GOT3 (cell line): ENCODE measurements at regions not wholly inside any gene's neighbourhood (a gene's known extent, or its start where the extent isn't known, plus 50 kb on each side); places are given as distances from the start of the nearest gene placed in this dataset.

ENCODE experiments used
- DNase-seq: peaks from one replicate; lab custom pipeline; 2025; ENCODE audit warnings: mixed read lengths; lab: John Stamatoyannopoulos, UW

DNA sequence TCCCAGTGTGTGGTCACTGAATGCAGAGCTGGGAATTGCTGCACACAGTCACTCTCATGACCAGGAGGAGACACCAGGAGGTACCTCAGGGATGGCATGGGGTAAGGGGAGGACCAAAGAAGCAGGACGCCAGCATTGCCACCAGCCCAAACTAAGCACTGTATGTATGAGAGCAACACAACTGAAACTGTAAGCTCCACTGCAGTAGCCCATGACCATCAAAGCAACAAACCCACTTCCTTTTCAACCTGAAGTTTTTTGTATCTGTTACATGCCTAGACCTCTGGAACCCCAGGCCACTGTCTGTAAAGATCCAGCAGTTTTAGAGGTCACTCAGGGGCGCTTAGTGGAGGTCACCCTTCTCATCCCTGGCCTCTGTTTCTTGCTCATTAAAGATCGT lies 164.3 kb downstream of the SETD4 start:
- no peak for DNase-seq

DNA sequence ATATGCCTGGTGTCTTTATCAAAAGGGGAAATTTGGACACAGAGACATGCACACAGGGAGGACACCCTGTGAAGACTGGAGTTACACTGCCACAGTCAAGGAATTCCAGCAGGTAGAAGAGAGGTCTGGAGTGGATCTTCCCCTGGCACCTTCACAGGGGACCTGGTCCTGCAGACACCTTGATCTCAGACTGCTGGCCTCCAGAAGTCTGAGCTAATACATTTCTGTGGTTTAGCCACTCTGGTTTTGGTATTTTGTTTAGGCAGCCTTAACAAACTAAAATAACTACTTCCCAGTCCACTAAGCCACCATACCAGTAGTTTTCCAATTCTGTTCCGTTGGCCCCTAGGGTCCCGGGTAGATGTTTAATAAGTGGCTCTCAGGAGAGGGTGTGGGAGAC lies 164.7 kb downstream of the SETD4 start:
- DNase-seq: no peak

DNA sequence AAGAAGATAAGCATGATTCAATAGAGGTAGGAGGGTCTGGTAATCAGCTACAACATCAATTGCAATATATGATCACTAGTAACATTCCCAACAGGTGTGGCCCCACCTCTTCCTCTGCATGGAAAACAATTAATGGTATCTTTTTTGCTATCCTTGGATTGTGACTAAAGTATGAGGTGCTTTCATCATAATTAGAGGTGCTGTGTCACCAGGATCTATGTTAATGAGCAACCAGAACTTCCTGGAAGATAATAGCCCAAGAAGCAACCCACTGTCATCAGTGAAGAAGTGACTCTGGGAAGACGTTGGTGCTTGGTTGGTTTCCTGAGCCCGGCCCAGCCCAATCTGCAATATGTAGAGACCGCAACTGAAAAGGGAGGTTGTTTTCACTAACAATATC lies 167.2 kb downstream of the SETD4 start:
- no peak for DNase-seq

DNA sequence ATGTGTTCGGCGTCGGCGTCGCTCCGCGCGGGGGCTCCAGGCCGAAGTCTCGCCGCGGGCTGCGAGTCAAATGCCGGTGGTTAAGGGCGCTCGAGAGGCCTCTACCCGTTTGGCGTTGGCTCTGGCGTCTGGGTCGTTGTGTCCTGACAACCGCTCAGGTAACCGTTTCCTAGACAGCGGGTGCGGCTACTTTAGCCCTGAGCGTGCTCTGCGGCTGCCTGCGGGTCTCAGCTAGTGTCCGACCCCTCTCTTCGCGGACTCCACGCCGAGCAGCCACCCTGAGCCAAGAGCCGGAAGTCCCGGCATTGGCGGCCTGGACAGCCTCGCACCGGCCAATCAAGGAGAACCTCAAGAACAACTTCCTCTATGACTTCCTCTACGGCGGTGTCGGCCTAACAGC lies 173.4 kb downstream of the SETD4 start:
- no peak for DNase-seq

DNA sequence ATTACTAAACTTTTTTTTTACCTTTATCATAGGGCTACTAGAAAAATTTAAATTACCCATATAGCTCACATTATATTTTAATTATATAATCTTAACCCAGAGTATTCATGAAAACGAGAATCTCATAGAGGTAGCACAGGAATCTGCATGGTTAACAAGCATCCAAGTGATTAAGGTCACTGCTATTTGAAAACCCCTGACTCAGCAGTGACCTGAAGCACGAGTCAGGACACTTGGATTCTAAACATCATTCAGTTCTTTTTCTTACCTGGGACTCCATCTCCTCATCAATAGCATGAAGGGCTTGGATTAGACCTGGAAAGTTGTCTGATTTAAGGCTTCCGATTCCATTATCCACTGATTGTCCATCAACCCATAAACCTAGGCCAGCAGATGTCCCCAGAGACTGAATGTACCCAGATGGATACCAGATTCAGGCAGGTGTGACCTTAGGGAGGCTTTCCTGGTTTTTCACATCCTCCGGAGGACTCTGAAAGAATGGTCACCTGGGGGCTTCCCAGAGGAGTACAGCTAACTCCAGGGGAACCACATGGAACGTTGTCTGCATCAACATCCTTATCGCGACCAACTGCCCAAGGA lies 174.3 kb downstream of the SETD4 start:
- no peak for DNase-seq

DNA sequence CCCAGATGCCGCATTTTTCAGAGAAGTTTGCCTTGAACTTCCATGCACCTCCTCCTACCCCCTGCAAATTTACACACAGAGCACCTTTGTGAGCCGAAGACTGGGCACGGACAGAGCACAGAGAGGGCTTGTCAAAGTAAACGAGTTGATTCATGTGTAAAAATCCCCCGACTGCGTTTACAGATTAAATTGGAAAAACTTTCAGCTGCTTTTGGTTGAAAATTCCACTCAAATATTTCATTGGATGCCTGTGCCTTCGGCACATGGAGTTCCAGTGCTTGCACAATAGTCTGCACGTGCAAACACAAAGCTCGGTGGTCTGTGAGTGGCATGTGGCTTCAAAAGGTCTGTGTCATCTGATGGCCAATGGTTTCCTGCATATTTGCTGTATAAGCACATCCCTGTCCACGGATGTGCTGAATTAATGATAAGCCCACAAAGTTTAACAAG lies 177.5 kb downstream of the SETD4 start:
- DNase-seq: no peak

DNA sequence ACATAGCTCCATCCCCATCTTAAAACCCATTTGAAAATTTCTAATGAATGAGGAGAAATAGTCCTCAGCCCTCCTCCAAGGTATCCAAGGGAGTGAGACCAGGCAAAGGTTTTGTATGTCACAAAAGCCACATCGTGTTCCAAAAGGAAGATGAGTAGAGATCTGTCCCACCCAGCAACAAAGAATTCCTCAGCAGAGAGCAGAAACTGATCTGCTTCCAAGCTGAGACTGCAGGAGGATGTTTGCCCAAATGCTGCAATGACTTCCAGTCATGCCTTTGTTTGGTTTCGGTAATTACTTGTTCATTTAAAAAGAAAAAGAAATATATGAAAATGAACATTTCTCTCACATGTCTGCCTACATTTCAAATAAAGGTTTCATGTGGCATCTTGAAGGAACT lies 186.9 kb downstream of the SETD4 start:
- no peak for DNase-seq

DNA sequence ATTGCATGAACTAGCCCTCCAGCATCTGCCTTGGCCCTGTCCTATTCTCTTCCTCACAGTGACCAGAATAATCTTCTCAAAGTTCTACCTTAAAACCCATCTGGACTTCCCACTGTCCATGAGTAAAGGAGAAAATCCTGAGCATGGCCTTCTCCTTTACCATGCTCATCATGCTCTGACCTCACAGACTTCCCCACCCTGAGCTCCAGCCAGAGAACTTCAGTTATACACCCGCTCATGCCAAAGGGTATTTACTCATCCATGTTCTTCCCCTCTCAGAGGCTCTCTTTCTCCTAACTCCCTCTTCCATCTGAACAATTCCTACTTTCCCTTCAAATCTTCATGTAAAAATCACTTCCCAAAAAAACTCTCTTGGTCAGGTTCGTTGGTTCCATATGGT lies 188.4 kb downstream of the SETD4 start:
- no peak for DNase-seq

DNA sequence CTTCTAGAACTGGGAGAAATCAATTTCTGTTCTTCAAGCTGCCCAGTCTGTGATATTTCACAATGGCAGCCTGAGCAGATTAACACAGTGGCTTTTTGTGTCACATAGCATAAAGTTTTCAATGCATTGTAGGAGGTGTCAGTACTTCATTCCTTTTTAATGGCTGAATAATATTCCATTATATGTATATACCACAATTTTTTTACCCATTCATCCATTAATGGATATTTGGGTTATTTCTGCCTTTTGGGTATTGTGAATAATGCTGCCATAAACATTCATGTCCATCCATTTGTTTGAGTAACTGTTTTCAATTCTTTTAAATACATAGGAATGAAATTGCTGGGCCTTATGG lies 191.5 kb downstream of the SETD4 start:
- DNase-seq: no peak

DNA sequence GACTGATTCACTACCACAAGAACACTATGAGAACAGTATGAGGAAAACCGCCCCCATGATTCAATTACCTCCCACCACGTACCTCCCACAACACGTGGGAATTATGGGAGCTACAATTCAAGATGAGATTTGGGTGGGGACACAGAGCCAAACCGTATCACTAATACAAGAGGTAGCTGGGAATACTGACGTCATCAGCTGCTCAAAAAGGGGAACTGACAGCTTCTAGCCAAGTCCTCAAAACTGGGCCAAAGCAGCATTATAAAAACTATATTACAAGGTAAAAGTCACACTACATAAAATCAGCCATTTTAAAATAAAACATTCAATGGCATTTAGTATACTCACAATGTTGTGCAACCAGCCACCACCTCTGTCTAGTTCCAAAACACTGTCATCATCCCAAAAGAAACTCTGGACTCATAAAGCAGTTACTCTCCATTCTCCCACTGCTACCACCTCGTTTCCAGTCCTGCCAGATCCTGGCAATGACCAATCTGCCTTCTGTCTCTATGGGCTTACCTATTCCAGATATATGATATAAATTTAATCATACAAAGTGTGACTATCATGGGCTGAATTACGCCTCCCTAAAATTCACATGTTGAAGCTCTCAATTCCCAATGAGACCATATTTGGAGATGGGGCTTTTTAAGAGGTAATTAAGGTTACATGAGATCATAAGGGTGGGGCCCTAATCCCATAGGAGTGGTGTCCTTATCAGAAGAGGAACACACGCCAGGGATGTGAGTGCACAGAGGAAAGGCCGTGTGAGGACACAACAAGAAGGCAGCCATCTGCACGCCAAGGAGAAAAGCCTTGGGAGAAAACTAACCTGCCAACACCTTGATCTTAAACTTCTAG lies 192.1 kb downstream of the SETD4 start:
- no peak for DNase-seq

DNA sequence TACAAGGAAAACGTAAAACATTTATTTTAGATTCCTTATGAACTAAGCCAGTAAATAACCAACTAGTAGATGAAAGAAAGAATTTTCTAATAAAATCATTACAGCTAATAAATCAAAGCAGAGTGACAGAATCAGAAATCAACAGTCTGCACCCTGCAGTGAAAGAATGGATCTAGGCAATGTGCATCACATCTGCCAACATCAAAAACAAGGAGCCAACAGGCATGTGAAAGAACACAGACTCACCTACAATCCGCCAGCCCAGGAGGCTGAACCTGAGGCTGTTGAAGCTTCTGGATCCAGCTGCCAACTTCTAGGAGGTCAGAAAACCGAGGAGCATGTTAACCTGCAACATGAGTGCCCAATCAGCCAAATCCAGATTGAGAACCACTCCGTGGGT lies 196.3 kb downstream of the SETD4 start:
- no peak for DNase-seq

DNA sequence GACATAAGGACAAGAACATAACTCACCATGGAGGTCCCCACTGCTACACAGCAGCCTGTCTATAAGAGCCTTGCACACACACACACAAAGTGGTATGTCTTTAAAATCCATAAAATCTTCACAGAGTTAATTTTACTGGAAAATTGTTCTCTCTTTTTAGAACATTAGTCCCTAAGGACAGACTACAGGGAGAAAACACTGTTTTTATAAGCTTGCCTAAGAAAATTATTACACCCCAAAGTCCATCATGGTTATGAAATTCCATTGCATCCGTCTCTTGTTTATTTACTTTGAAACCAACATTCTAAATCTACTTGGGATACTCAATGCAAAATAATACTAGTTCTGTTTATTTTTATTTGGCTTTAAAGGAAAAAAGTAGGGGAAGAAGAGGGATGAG lies 197.4 kb downstream of the SETD4 start:
- DNase-seq: no peak

DNA sequence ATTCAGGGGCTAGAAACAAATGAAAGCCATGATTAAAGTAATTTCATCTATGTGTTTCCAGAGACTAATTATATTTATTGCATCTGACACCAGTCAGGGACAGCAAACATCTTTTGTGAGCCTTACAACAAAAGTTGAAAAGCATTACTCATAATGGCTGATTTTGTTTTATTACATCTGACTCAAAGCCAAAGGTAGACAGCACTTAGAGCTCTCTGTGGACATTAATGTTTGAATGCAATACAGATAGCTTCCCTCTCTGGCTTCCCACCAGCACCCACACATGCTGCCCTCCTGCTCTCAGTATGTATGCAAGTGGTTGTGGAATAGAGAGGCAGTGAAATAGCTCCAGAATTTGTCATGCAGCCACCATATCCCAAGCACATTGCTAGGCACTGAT lies 198.7 kb downstream of the SETD4 start:
- DNase-seq: no peak

DNA sequence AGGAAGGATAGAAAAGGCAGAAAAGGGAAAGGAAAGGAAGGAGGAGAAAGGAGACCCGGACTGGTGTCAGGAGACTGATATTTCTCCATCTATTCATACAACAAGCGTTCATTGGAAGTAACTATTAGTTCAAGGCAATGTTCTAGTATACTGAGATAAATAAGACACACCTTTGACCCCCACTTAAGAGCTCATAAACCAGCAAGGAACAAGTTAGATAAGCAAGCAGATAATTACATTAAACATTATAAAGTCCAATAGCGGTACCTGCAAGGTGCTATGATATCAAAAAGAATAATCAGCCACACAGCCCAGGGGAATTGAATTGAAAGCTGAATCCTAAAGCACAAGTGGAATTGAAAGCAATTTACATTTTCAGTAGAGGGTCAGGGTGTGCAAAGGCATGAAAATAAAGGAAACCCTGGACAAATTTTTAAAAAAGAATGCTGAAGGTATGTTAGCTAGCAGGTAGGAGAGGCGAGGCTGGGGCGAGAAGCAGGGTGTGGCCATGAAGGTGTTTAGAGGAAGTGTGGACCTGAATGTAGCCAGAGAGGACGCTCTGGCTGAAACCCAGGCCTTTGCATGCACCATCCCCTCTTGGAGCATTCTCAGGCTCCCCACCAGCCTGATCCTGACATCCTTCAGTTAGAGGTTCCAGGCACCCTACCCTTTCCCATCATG lies 200.0 kb downstream of the SETD4 start:
- DNase-seq: no peak

DNA sequence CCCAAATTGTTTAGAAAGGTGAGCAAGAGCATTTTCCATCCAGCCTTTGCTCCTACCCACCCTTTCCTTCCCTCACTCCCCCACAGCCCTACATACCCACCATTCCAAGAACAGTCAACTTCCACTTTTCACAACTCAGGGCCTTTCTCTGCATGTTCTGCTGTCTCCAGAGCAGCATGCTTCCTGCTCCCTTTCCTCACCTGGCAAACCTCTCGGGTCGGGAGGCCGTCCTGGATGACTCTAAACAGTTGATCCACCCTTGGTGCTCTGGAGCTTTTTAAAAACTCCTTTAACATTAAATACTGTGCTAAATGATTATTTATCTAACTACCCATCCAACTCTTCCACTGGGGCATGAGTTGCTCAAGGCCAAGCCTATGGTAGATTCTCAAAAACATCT lies 200.6 kb downstream of the SETD4 start:
- DNase-seq: no peak

DNA sequence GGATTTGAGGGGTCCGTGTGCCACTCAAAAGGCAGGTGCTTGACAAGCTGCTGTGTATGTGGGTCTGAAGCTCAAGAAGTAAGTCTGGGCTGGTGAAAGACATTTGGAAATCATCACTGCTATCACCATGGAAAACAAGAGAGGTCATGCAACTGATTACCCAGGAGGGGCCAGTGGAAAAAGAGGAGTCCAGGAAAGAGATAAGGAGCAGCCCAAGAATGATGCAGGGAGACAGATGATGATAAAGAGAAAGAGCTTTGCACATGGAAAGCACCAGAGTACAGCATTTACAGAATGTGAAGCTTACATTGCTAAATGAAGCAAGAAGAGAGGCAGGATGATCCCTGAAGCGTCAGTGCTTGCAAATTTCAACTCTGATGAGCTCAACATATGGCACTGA lies 203.2 kb downstream of the SETD4 start:
- no peak for DNase-seq

DNA sequence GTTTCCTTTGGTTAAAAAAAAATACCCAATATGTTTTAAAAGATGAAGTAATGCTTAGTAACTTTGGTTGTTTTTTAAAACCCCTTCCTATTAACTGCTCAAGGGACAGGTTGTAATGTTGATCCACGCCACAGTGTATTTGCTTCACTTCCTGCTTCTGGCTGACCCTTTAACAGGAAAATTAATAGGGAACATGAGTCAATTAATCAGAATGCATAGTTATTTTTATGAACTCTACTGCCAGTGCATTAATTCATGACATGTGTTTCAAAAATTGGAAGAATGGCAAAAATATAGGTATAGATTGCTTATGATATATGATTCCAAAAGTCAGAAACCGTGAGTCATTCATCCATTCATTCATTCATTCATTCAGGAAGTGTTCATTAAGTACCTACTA lies 204.8 kb downstream of the SETD4 start:
- no peak for DNase-seq

DNA sequence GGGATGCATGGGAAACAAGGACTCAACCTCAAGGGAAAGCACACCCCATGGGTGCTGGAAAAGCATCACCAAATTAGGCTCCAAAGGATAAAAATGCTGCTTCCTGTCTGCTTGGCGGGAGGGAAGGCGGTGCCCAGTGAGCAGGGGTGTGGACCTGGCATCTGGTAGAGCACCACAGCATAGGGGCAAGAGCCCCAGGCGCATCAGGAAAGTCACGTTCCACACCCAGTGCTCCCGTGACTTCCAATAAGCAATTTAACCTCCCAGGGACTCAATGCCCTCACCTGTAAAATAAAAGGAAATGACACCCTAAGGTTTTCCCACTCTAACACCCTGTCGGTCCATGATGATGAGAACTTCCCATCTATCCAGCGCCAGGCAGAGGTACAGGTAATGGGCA lies 206.0 kb downstream of the SETD4 start:
- no peak for DNase-seq

DNA sequence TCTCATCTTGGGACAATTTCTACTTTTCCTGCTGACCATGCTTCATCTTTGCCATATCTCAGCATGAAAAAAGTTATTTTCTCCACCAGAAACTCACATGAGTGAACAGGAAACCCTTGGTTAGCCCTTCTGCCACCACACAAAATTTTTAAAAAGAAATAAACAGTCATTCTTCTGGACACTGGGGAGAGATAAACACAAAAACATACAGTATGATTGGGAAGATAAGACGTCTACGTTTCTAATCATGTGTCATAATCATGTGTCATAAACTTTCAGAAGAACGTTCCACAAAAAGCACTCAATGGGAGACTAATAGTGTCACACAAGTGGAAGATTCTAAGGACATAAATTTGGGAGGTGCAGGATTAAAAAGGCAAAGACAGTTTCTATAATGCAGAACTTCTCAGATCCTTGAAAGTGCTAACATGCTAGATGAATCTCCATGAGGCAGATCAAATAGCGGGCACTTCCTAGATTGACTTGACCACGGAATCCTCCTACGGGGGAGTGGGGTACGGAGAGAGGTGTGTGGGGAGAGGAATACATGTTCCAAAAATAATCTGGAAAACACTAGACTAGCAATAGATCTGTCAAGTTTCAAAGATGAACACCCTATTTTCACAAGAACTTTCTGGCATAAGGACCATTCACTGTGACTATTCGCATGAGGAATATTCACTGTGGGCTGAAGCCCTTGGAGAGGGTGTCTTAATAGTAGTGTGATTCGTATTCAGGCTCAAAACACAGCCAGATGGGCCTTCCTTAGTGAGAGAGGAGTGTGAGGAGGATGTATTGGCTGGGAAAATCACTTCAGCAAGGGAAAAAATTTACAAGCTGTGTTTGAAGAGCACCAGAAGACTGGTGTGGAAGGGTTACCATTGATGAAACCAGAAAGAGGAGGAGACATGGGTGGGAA lies 206.7 kb downstream of the SETD4 start:
- DNase-seq: no peak

DNA sequence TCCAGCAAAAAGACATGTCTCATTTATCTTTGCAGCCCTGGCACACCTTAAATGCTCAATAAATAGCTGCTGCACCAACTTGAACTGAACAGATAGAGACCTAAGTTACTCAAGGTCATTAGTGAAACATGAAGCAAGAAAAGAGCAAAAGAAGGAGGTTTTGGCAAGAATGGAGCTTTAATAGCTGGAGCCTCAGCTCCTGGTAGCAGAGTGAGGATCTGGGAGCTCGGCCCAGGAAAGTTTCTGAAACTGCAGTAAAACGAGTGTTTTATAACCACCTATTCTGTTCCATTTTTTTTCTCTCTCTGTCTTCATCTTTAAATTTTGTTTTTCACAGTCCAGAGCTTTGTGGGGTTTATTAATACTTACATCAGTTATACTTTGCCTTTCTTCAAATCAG lies 207.5 kb downstream of the SETD4 start:
- DNase-seq: no peak

DNA sequence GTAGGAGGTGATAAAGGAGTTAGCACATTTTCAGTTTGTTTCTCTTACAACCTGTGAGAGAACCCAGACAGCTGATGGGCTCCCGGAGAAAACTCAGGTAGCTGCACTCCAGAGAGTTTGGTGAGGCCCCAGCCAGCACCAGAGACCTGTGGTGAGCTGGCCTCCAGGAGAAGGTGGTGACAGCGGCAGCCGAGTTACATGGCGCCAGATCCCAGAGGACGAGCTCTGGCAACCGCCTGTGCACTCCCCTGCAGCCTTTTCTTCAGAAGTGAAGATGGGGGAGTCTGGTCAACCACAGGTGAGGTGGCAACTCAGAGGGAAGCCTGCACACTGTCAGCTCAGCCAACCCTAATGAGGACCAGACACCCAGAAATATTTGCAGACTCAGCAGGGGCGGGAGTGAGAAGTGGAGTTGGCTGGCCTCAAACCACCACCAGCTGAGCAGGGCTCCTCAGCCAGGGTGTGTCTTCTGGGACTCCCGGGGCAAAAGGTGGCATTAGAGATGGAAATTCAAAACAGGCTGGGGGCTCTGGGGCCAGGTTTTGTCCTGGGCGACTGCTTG lies 209.7 kb downstream of the SETD4 start:
- no peak for DNase-seq

DNA sequence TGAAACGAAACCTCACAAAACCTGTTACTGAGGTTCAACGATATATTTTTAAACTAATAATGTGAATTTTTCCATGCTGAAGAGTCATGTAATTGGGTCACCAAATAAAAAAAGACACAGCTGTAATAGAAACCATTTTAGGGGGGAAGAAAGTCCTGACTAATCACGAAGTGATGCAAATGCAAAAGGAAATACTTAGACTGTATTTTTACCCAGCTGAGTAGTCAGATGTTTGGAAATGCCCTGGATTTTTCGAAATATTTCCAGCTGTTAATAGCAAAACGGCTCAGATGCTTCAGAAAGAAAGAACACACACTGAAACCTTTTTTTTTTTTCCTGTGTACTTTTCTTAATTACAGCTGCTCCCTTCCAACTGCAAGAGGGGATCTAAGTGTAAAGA lies 210.3 kb downstream of the SETD4 start:
- DNase-seq: no peak
